Lower leg skin (tissue), 4 donors: ENCODE measurements at regions not wholly inside any gene's neighbourhood (a gene's known extent, or its start where the extent isn't known, plus 50 kb on each side); places are given as distances from the start of the nearest gene placed in this dataset.

ENCODE experiments used
- DNase-seq, 2 donors: peaks; one replicate each; pipeline ENCODE4 v3.0.0-alpha.2; 2019; ENCODE audit warnings: low spot score in 2 of 2
- H3K4me3 ChIP-seq: fragments of 200-600 bp; sonication (generic); 2 replicates; pipeline ENCODE4 v1.5.1; 2017; ENCODE audit warnings: mild to moderate bottlenecking, low read depth; ENCODE audit not compliant: poor library complexity, severe bottlenecking
- CTCF ChIP-seq, 3 donors: fragments of 450-650 bp; IDR thresholded peaks; one replicate each; pipeline ENCODE4 v1.5.1; 2016; ENCODE audit warnings: antibody characterized with exemption in 3 of 3, mild to moderate bottlenecking in 3 of 3, moderate library complexity in 2 of 3
- POLR2A ChIP-seq, 2 donors: fragments of 450-650 bp; IDR thresholded peaks; one replicate each; pipeline ENCODE4 v1.6.1; 2016 to 2017; ENCODE audit warnings: antibody characterized with exemption in 2 of 2, mild to moderate bottlenecking in 1 of 2, moderate library complexity in 1 of 2
- WGBS, 2 donors: methylation state at CpG; one replicate each; pipeline ENCODE4 v1.1.5; 2018; 5-methylcytosine and 5-hydroxymethylcytosine counted together
- intact Hi-C: fragments of 100-400 bp; cut with DNase I; formaldehyde crosslinking; loops from one replicate; pipeline ENCODE4 v1.15.0; 2023; ENCODE audit warnings: low total_unique reads

- DNase-seq = no peak
- intact Hi-C loops = loop anchor here (10.0 kb wide), 1 partner anchor 230 kb away; no protein-coding TSS in a partner anchor
- TF ChIP-seq POLR2A (IDR thresholded peaks at IDR 0.05) (no peak), CTCF (IDR thresholded peaks at IDR 0.05) (no peak)
- WGBS, 2 donors = 41 to 42% methylated on average over 1 of the region's 1 CpG
- no peak overlapping the region for H3K4me3 ChIP-seq
Observed at GRCh38 chr18:54675076-54675475, 84.0 kb downstream of the DYNAP start.

GRCh38 chr18:54679318-54680149 is 88.5 kb downstream of the DYNAP start:
- intact Hi-C loops = loop anchor here (10.0 kb wide), 2 partner anchors 235 to 305 kb away; no protein-coding TSS in a partner anchor

GRCh38 chr18:54684784-54685183 is 93.7 kb downstream of the DYNAP start:
- no peak for DNase-seq
- intact Hi-C loops = loop anchor here (10.0 kb wide), 1 partner anchor 300 kb away; no protein-coding TSS in a partner anchor
- H3K4me3 ChIP-seq = no peak overlapping the region
- WGBS, 2 donors = 55 to 74% methylated on average over 6 of the region's 6 CpGs
- TF ChIP-seq CTCF (IDR thresholded peaks at IDR 0.05) (no peak), POLR2A (IDR thresholded peaks at IDR 0.05) (no peak)

More at GRCh38 chr18:54679318-54680149, 88.5 kb downstream of the DYNAP start:
- no peak for DNase-seq
- no peak for TF ChIP-seq POLR2A (IDR thresholded peaks at IDR 0.05)
- no peak for TF ChIP-seq CTCF (IDR thresholded peaks at IDR 0.05)
- H3K4me3 ChIP-seq = no peak overlapping the region
- WGBS, 2 donors = 32 to 38% methylated on average over 4 of the region's 4 CpGs

- TF ChIP-seq POLR2A (IDR thresholded peaks at IDR 0.05) = no peak
- no peak for TF ChIP-seq CTCF (IDR thresholded peaks at IDR 0.05)
- no peak overlapping the region for H3K4me3 ChIP-seq
- 92 to 94% methylated on average over 2 of the region's 2 CpGs for WGBS, 2 donors
- intact Hi-C loops = loop anchor here (10.0 kb wide), 1 partner anchor 295 kb away; no protein-coding TSS in a partner anchor
- DNase-seq = no peak
Observed at GRCh38 chr18:54689319-54689718, 98.3 kb downstream of the DYNAP start.

- WGBS, 2 donors = 45 to 46% methylated on average over 5 of the region's 5 CpGs
Observed at GRCh38 chr18:54690198-54690597, 99.2 kb downstream of the DYNAP start.

More at GRCh38 chr18:54690198-54690597, 99.2 kb downstream of the DYNAP start:
- TF ChIP-seq CTCF (IDR thresholded peaks at IDR 0.05) (no peak), POLR2A (IDR thresholded peaks at IDR 0.05) (no peak)
- intact Hi-C loops = no loop called here
- no peak for DNase-seq
- no peak overlapping the region for H3K4me3 ChIP-seq
